ENCODE measurements at regions not wholly inside any gene's neighbourhood (a gene's known extent, or its start where the extent isn't known, plus 50 kb on each side); places are given as distances from the start of the nearest gene placed in this dataset.
"Not testable (repeated sequence)": the region's sequence is repeated elsewhere in the genome, so short reads cannot be mapped to it uniquely, and the experiment has no call there.

DNA sequence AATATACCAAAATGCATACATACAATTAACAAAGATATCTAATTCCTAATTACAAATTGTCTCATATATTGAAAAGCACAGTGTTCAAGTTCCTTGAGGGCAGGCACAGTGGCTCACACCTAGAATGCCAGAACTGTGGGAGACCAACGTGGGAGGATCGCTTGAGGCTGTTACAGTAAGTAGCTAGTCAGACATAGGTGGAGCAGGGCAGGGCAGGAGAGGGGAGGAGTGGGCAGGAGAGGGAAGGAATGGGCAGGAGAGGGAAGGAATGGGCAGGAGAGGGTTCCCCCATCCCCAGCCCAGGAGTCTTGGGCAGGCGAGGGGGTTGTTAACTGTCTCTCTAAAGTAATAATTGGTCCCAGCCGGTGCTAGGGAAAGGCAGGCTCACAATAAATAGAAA is 325.9 kb downstream of the GOLGA6L6 start:
- intact Hi-C loops (cut with micrococcal nuclease); H3K27me3 Mint-ChIP-seq (ENCODE audit: insufficient read depth, unreplicated experiment); H3K4me3 Mint-ChIP-seq (ENCODE audit: unreplicated experiment); H3K4me1 Mint-ChIP-seq (ENCODE audit: insufficient read depth, unreplicated experiment); H3K27ac Mint-ChIP-seq (ENCODE audit: low read depth, unreplicated experiment); H3K9me3 Mint-ChIP-seq (ENCODE audit: unreplicated experiment); POLR2A ChIA-PET; H3K36me3 Mint-ChIP-seq (ENCODE audit: insufficient read depth, unreplicated experiment); DNase-seq (ENCODE audit: unreplicated experiment); CTCF ChIA-PET; BruUV-seq (replicated peaks): not testable (repeated sequence)

DNA sequence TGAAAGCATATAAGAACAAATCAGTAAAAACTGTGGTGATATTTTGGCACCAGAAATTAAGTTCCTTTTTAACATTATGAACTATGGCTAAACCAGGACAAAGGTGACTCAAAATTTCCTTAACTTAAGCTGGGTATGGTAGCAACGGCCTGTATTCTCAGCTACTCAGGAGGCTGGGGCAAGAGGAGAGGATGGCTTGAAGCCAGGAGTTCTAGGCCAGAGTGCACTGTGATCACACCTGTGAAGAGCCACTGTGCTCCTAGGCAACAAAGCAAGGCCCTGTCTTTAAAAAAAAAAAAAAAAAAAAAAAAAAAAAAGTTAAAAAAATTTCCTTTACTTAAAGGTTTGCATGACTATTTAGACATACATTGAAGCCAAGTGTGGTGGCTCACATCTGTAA is 327.5 kb downstream of the GOLGA6L6 start:
- H3K27ac Mint-ChIP-seq (ENCODE audit: low read depth, unreplicated experiment); intact Hi-C loops (cut with micrococcal nuclease); POLR2A ChIA-PET; CTCF ChIA-PET; BruUV-seq (replicated peaks); H3K27me3 Mint-ChIP-seq (ENCODE audit: insufficient read depth, unreplicated experiment); DNase-seq (ENCODE audit: unreplicated experiment); H3K4me1 Mint-ChIP-seq (ENCODE audit: insufficient read depth, unreplicated experiment); H3K36me3 Mint-ChIP-seq (ENCODE audit: insufficient read depth, unreplicated experiment); H3K4me3 Mint-ChIP-seq (ENCODE audit: unreplicated experiment); H3K9me3 Mint-ChIP-seq (ENCODE audit: unreplicated experiment): not testable (repeated sequence)

DNA sequence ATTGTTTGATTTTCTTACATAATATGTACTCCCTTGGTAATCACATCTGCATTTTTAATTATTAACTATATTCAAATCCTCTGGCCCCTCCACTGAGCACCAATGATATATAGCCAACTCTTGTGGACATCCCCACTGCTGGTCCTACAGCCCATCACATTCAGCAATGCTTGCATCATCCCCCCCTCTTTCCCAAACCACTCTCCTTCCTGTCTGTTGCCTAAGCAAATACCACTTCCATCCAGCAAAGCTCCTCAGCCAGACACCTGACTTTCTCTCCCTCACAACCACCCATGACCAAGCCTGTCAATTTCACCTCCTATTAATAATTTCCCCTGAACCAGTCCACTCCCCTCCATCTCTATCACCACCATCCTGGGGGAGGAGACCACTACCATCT is 330.1 kb downstream of the GOLGA6L6 start:
- H3K27ac Mint-ChIP-seq (ENCODE audit: low read depth, unreplicated experiment); CTCF ChIA-PET; intact Hi-C loops (cut with micrococcal nuclease); H3K9me3 Mint-ChIP-seq (ENCODE audit: unreplicated experiment); DNase-seq (ENCODE audit: unreplicated experiment); H3K36me3 Mint-ChIP-seq (ENCODE audit: insufficient read depth, unreplicated experiment); POLR2A ChIA-PET; H3K4me1 Mint-ChIP-seq (ENCODE audit: insufficient read depth, unreplicated experiment); H3K4me3 Mint-ChIP-seq (ENCODE audit: unreplicated experiment); H3K27me3 Mint-ChIP-seq (ENCODE audit: insufficient read depth, unreplicated experiment); BruUV-seq (replicated peaks): not testable (repeated sequence)

DNA sequence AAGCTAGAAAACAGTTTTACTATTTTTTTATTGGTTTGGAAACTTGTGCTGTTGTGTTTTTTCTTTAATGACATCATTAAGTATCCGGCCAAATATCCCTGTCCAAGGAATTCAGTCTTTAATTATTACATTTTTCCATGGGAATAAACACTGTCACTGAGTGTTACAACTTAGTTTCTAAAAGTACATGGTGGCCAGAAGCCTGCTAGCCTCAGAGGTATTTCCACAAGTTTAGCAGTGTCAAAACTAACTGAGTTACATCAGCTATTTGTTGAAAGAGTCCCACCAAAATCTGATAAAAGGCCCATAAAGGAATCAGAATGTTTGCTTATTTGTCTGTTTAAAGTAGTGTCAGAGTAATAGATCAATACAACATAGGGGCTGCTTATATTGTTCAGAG is 331.6 kb downstream of the GOLGA6L6 start:
- H3K4me1 Mint-ChIP-seq (ENCODE audit: insufficient read depth, unreplicated experiment); H3K27me3 Mint-ChIP-seq (ENCODE audit: insufficient read depth, unreplicated experiment); BruUV-seq (replicated peaks); H3K27ac Mint-ChIP-seq (ENCODE audit: low read depth, unreplicated experiment); CTCF ChIA-PET; H3K4me3 Mint-ChIP-seq (ENCODE audit: unreplicated experiment); H3K9me3 Mint-ChIP-seq (ENCODE audit: unreplicated experiment); intact Hi-C loops (cut with micrococcal nuclease); DNase-seq (ENCODE audit: unreplicated experiment); POLR2A ChIA-PET; H3K36me3 Mint-ChIP-seq (ENCODE audit: insufficient read depth, unreplicated experiment): not testable (repeated sequence)

DNA sequence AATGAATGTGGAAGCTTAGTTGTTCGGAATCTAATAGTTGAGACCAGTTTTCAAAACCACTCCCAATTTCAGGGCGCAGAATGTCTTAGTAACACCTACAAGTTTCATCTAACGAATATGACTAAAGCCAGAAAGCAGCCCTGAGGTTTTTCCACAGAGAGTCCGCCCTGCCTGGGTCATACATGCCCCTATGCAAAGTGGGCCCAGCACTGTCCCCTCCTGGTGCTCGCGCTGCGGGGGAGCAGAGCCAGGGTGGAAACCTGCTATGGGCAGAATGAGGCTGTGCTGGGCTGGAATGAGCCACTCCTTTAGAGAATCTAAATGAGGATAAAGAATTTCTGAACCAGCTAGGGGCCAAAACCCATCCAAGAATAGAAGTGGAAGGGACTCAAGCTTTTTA is 334.0 kb downstream of the GOLGA6L6 start:
- DNase-seq (ENCODE audit: unreplicated experiment); H3K27ac Mint-ChIP-seq (ENCODE audit: low read depth, unreplicated experiment); BruUV-seq (replicated peaks); CTCF ChIA-PET; POLR2A ChIA-PET; H3K27me3 Mint-ChIP-seq (ENCODE audit: insufficient read depth, unreplicated experiment); H3K9me3 Mint-ChIP-seq (ENCODE audit: unreplicated experiment); H3K4me1 Mint-ChIP-seq (ENCODE audit: insufficient read depth, unreplicated experiment); H3K36me3 Mint-ChIP-seq (ENCODE audit: insufficient read depth, unreplicated experiment); H3K4me3 Mint-ChIP-seq (ENCODE audit: unreplicated experiment); intact Hi-C loops (cut with micrococcal nuclease): not testable (repeated sequence)

DNA sequence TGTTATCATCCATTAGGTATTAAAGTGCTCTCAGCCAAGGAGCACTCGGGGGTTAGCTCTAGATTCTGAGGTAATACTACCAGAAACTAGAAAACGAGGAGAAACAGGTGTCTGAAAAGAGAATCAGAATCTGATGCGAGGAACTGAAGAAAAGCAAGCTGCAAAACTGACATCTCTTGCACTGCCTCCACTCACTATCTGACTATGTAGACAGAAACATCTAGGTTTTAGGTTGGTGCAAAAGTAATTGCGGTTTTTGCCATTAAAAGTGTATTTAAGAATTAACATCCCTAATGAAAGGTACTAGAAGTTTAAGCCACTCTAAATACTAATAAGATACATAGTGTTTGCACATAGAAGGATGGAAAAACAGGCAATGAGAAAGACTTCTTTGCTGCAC is 334.4 kb downstream of the GOLGA6L6 start:
- H3K27ac Mint-ChIP-seq (ENCODE audit: low read depth, unreplicated experiment); POLR2A ChIA-PET; DNase-seq (ENCODE audit: unreplicated experiment); BruUV-seq (replicated peaks); H3K9me3 Mint-ChIP-seq (ENCODE audit: unreplicated experiment); H3K4me3 Mint-ChIP-seq (ENCODE audit: unreplicated experiment); CTCF ChIA-PET; intact Hi-C loops (cut with micrococcal nuclease); H3K27me3 Mint-ChIP-seq (ENCODE audit: insufficient read depth, unreplicated experiment); H3K4me1 Mint-ChIP-seq (ENCODE audit: insufficient read depth, unreplicated experiment); H3K36me3 Mint-ChIP-seq (ENCODE audit: insufficient read depth, unreplicated experiment): not testable (repeated sequence)

DNA sequence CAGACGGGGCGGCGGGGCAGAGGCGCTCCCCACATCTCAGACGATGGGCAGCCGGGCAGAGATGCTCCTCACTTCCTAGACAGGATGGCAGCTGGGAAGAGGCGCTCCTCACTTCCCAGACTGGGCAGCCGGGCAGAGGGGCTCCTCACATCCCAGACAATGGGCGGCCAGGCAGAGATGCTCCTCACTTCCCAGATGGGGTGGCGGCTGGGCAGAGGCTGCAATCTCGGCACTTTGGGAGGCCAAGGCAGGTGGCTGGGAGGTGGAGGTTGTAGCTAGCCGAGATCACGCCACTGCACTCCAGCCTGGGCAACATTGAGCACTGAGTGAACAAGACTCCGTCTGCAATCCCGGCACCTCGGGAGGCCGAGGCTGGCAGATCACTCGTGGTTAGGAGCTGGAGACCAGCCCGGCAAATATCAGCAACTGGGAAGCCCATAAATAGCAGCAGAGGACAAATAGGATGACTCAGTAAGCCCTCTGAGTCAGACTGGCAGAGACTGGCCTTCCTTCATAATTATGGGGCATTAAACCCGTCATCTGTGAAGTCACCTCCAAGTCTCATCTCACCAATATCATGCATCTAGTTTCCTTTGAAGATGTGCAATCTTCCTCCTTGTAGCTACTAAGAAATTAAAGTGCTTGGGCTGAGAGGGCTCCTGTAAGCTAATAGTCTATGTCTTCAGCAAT is 337.3 kb downstream of the GOLGA6L6 start:
- H3K4me1 Mint-ChIP-seq (ENCODE audit: insufficient read depth, unreplicated experiment); H3K4me3 Mint-ChIP-seq (ENCODE audit: unreplicated experiment); H3K9me3 Mint-ChIP-seq (ENCODE audit: unreplicated experiment); H3K27me3 Mint-ChIP-seq (ENCODE audit: insufficient read depth, unreplicated experiment); intact Hi-C loops (cut with micrococcal nuclease); H3K27ac Mint-ChIP-seq (ENCODE audit: low read depth, unreplicated experiment); BruUV-seq (replicated peaks); H3K36me3 Mint-ChIP-seq (ENCODE audit: insufficient read depth, unreplicated experiment); POLR2A ChIA-PET: not testable (repeated sequence)
- CTCF ChIA-PET, result interaction anchor here (0.6 kb wide), 1 partner anchor 150 kb away, joined by 3 read pairs; no protein-coding TSS in a partner anchor
- DNase-seq (ENCODE audit: unreplicated experiment), result peak; percentile 61

DNA sequence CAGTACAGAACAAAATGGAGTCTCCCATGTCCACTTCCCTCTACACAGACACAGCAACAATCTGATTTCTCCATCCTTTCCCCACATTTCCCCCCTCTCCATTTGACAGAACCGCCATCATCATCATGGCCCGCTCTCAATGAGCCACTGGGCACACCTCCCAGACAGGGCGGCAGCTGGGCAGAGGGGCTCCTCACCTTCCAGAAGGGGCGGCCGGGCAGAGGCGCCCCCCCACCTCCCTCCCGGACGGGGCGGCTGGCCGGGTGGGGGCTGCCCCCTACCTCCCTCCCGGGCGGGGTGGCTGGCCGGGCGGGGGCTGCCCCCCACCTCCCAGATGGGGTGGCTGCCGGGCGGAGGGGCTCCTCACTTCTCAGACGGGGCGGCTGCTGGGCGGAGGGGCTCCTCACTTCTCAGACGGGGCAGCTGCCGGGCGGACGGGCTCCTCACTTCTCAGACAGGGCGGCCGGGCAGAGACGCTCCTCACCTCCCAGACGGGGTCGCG is 337.9 kb downstream of the GOLGA6L6 start:
- CTCF ChIA-PET; POLR2A ChIA-PET; H3K36me3 Mint-ChIP-seq (ENCODE audit: insufficient read depth, unreplicated experiment); BruUV-seq (replicated peaks); H3K27ac Mint-ChIP-seq (ENCODE audit: low read depth, unreplicated experiment); intact Hi-C loops (cut with micrococcal nuclease); H3K9me3 Mint-ChIP-seq (ENCODE audit: unreplicated experiment); H3K4me1 Mint-ChIP-seq (ENCODE audit: insufficient read depth, unreplicated experiment); DNase-seq (ENCODE audit: unreplicated experiment); H3K27me3 Mint-ChIP-seq (ENCODE audit: insufficient read depth, unreplicated experiment); H3K4me3 Mint-ChIP-seq (ENCODE audit: unreplicated experiment): not testable (repeated sequence)
